ENCODE measurements at regions not wholly inside any gene's neighbourhood (a gene's known extent, or its start where the extent isn't known, plus 50 kb on each side); places are given as distances from the start of the nearest gene placed in this dataset.

DNA sequence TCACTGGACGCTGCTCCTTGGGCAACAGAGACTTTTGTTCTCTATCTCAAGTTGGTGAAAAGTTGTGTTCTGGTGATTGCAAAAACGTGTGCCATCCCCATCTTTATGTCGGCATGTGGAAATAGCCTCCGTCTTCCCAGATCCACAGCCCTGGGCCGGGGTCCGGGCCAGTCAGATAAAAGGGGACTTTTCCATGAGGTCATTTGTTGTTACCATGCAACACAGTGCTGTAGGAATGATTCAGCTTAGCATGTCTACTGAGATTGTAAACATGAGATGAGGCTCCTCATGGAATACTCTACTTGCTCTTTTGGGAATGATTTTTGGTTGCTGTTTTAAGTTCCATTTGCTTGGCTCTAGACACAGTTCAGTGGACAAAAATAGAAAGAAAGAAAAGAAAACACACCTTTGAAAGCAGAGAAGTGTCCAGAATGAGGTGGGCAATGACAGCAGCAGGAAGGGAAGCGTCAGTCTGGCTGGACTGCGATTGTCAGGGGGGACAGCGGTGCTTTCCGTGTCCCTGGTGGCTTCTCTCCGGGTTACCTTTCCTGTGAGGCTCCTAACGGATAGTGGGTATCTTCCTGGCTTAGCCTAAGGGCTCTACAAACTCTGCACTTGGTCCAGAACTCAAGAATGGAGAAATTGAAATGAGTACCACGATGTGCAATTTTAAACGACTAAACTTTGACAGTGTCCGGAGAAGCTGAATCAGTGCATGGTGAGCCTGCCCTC is 91.6 kb downstream of the TEX29 start:
- Histone ChIP-seq H3K27me3 (no peaks in the 10 kb centered on the region), H3K27ac (no peak overlapping the region), H3K4me3 (no peak overlapping the region), H3K9me3 (no peaks in the 10 kb centered on the region), H3K36me3 (ENCODE audit: low read depth, missing control alignments) (no peaks in the 10 kb centered on the region), H3K4me1 (no peaks in the 10 kb centered on the region)
- intact Hi-C loops (cut with DNase I; ENCODE audit: low total_unique reads) = no loop called here
- 44 to 63% methylated on average over 15 of the region's 15 CpGs for WGBS, 2 donors
- TF ChIP-seq, protein P1, sequence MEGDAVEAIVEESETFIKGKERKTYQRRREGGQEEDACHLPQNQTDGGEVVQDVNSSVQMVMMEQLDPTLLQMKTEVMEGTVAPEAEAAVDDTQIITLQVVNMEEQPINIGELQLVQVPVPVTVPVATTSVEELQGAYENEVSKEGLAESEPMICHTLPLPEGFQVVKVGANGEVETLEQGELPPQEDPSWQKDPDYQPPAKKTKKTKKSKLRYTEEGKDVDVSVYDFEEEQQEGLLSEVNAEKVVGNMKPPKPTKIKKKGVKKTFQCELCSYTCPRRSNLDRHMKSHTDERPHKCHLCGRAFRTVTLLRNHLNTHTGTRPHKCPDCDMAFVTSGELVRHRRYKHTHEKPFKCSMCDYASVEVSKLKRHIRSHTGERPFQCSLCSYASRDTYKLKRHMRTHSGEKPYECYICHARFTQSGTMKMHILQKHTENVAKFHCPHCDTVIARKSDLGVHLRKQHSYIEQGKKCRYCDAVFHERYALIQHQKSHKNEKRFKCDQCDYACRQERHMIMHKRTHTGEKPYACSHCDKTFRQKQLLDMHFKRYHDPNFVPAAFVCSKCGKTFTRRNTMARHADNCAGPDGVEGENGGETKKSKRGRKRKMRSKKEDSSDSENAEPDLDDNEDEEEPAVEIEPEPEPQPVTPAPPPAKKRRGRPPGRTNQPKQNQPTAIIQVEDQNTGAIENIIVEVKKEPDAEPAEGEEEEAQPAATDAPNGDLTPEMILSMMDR (IDR thresholded peaks at IDR 0.05) = no peak
- TF ChIP-seq POLR2A (IDR thresholded peaks at IDR 0.05) = no peak
- no peak for DNase-seq

DNA sequence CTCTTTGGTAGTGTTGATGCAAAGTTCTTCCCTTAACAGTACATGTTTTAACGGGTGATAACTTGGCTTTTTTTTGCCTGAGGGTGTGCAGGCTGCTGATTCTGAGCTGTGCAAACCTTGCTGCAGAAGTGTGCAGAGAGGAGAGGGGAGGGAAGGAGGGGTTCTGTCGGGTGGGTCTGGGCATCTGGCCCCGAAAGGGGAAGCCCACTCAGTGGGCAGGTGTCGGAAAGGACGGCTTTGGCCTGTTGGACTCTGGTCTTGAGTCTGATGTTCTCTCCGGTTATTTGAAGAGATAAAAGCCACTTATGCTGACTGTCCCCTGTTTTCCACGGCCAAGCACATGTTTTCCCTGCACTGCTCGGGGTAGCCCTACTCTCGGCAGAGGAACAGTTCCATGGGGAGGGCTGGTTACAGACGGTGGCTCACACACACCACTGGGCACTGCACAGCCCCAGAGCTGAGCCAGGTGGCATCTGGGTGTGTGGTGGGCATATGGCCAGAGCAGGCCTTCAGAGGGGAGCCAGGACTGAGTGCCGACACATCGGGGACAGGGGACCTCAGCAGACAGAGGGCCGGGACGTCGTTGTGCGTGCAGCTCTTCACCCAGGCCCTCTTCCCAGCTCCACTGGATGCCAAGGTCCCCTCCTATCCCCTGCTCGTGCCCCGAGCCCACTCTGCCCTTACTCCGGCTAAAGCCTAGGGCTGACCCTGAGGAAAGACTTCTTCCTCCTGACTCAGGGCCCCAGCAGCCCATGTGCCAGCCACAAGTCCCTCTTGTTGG is 93.2 kb downstream of the TEX29 start:
- no peaks in the 10 kb centered on the region for H3K9me3 ChIP-seq
- no peaks in the 10 kb centered on the region for H3K36me3 ChIP-seq (ENCODE audit: low read depth, missing control alignments)
- TF ChIP-seq, protein P1 (IDR thresholded peaks at IDR 0.05) = no peak
- TF ChIP-seq POLR2A (IDR thresholded peaks at IDR 0.05) = no peak
- H3K4me3 ChIP-seq = no peak overlapping the region
- no peaks in the 10 kb centered on the region for H3K27me3 ChIP-seq
- no peak for DNase-seq
- no peak overlapping the region for H3K27ac ChIP-seq
- 79 to 83% methylated on average over 8 to 19 of the region's 19 CpGs for WGBS, 2 donors
- intact Hi-C loops (cut with DNase I; ENCODE audit: low total_unique reads) = no loop called here
- no peaks in the 10 kb centered on the region for H3K4me1 ChIP-seq

DNA sequence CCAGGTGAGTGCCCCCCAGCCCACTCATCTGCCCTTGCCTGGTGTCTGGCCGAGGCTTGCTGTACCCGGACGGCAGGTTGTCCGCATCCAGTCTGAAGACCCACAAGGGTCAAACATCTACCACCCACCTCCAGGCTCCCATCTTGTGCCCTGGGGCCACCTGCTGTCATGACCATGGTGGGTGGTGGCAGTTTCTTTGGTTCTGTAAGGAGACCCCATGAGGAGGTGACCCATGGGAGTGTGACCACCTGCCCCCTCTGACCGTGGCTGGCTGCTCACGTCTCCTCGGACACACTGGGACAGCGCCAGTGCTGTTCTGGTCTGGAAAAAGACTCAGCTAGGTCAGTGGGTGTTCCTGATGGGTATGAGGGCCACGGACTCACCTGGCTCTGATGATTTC is 93.9 kb downstream of the TEX29 start:
- Histone ChIP-seq H3K4me3 (no peak overlapping the region), H3K27ac (no peak overlapping the region), H3K27me3 (no peaks in the 10 kb centered on the region), H3K36me3 (ENCODE audit: low read depth, missing control alignments) (no peaks in the 10 kb centered on the region), H3K9me3 (no peaks in the 10 kb centered on the region), H3K4me1 (no peaks in the 10 kb centered on the region)
- TF ChIP-seq, protein P1 (IDR thresholded peaks at IDR 0.05) = no peak
- TF ChIP-seq POLR2A (IDR thresholded peaks at IDR 0.05) = no peak
- WGBS, 2 donors = 67 to 95% methylated on average over 1 to 9 of the region's 9 CpGs
- intact Hi-C loops (cut with DNase I; ENCODE audit: low total_unique reads) = no loop called here
- no peak for DNase-seq

DNA sequence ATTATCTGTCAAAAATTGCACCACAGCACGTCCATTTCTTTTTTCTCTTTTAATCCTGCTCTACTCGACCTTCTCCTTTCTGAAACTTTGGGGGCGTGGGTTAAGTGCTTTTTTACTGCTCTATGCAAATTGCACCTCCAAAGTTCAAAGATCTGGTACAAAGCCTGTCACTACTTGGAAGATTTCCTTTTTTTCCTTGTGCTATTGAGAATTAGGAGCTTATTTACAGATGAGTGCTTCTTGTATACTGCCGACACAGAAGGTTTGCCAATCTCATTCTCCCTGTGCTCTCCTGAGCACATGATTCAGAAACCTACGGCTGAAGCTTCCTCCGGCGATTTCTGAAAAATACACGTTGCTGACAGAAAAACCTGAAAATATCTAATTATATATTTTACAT is 94.8 kb downstream of the TEX29 start:
- H3K27me3 ChIP-seq = no peaks in the 10 kb centered on the region

More for the DNA sequence above, 94.8 kb downstream of the TEX29 start:
- Histone ChIP-seq H3K9me3 (no peaks in the 10 kb centered on the region), H3K36me3 (ENCODE audit: low read depth, missing control alignments) (no peaks in the 10 kb centered on the region), H3K4me1 (no peaks in the 10 kb centered on the region), H3K4me3 (no peak overlapping the region), H3K27ac (no peak overlapping the region)
- no peak for DNase-seq
- TF ChIP-seq, protein P1 (IDR thresholded peaks at IDR 0.05) = no peak
- no peak for TF ChIP-seq POLR2A (IDR thresholded peaks at IDR 0.05)
- intact Hi-C loops (cut with DNase I; ENCODE audit: low total_unique reads) = no loop called here
- 68 to 69% methylated on average over 8 of the region's 8 CpGs for whole genome bisulfite sequencing, 2 donors

Data from testis (tissue), 2 donors.